Suppressor macrophage treated with lipopolysaccharide for 4 hours (primary cell): ENCODE measurements at regions not wholly inside any gene's neighbourhood (a gene's known extent, or its start where the extent isn't known, plus 50 kb on each side); places are given as distances from the start of the nearest gene placed in this dataset.

Experiments used
- DNase-seq: peaks from one replicate; pipeline ENCODE4 v3.0.0-alpha.2; 2020

DNA sequence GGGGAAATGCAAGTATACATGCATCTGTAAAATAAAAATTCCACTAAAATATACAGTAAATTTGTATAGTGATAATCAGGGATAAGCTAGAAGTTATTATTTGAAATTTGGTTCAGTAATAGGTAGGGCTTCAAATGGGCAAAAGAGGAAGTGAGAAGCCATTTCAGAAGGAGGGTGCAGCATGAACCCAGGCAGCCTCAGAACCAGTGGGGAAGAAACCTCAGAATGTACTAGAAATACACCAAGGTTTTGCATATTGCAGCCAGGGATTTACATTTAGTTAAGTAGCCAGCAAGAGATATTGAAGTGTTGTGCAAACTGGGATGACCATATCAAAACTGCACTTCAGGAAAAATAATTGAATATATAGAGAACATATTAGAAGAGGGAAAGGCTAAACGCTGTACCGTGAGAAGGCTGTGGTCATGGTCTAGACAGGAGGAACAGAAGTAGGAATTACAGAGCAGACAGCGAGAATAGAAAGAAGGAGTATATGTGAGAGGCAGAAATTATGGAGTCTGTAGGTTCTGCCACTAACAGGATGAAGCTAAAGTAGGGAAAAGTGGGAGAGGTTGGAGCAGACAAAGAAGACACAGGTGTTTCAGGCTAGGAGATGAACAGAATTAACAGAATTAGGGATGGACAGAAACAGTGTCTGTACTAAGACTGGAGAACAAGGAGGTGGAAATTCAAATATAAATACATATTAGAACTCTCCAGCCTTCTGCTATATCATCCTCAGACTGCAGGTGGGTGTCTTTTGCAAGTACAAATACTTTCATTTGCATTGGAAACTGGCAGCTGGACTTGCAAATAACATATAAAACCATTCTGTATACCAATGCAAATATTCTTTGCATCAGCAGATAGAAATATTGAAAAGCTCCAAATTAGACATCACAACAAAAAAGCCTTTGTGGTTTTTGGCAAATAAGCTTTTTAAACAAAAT is 335.6 kb downstream of the ZNF608 start:
- no peak for DNase-seq

- DNase-seq = no peak
Observed at GRCh38 chr5:124408738-124409453, 337.5 kb downstream of the ZNF608 start.

GRCh38 chr5:124404796-124405195 is 341.6 kb downstream of the ZNF608 start:
- DNase-seq = no peak

- no peak for DNase-seq
Observed at GRCh38 chr5:124403281-124403680, 343.2 kb downstream of the ZNF608 start.

DNA sequence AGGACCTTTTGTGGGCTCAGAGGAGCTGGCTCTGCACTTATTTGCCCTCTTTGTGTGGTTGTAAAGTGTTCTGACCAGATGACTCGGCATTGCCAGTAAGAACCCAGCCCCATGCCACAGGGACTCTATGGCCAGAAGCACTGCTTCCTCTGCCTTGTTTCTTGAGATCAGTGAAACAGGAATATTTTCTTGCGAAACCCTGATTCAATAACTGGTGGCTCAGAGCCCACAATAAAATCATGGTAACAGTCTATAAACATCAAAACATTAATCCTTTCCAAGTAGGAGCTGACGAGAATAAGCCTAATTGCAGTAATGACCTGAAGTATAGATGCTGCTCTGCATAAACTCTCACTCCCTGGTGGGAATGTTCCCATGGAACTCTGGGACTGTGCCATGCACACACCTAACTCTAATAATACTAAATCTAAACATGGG is 344.3 kb downstream of the ZNF608 start:
- no peak for DNase-seq

DNA sequence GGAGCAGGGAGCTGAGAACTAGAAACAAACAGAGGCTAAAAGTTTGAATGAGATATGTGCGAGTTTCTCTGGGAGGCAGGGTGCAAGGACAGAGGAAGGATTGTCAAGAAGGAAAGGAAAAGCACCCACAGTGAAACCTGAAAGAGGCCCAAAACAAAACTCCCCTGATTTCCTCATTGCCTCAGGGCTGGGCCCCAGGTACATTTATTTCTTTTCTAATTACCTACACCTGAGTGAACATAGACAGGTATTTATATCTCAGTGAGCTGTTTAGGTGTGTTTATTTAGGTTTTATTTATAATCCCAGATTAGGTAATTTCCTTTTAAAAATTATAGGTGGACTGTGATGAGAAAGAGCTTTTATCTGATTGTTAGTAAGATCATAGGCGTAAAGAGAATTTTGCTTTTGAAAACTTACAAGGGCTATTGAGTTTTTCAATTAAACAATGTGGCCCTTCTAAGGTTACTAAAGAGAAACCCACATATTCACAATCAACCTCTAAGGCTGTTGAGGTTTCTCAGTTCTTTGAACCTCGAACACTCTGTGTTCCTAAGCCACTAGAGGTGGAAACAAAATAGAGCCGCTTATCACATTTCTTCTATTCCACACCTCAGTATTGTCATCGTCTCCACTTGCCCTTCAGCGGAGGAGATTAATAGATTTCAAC is 344.8 kb downstream of the ZNF608 start:
- no peak for DNase-seq

DNA sequence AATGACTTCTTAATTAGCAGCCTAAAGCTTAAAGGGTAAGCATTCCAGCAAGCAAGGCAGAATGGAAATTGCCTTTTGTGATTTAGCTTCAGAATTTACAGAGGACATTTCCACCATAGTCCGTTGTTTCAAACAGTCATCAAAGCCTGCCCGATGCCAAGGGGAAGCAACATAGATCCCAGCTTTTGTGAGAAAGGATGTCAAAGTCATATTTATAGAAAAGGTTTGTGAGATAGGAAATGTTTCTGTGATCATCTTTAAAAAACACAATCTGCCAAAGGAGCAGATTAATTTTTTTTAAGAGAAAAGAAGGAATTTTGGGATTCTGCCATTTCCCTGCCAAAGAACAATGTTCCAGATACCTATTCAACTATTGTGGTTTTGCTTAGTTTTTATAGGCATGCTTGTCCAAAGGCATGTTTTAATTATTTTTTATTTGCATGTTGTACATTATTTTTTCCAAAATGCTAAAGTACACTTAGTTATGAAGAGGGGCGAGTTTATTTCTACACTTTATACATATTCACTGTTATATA is 346.9 kb downstream of the ZNF608 start:
- no peak for DNase-seq

GRCh38 chr5:124398460-124398859 is 348.0 kb downstream of the ZNF608 start:
- no peak for DNase-seq

- DNase-seq = no peak
Observed at GRCh38 chr5:124397317-124397716, 349.1 kb downstream of the ZNF608 start.

GRCh38 chr5:124395926-124396325 is 350.5 kb downstream of the ZNF608 start:
- no peak for DNase-seq

- DNase-seq = no peak
Observed at GRCh38 chr5:124395287-124395686, 351.2 kb downstream of the ZNF608 start.

DNA sequence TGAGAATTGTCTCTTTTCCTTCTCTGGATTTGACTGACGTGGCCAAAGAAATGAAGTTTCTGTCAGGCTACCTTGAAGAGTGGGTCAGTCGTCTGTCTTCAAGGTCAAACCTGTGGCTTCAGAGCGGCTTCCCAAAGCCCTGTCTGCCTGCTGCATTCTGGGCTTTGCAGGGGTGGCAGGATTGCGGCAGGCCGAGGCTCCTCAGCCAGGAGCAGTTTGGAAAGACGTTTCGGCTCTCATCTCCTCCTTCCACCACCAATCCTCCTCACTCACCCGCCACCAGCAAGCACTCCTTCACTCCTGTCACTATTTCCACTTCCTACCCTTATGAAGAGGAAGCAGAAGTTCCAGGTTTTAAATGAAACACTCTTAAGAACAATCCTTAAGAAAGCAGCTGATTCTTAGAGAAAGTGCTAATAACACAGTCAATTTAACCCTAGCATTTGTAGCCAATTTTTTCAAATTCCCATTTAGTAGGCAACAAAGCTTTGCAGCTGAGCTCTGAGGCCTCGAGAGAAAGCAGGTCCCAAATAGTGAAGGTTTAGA is 351.7 kb downstream of the ZNF608 start:
- DNase-seq = no peak

GRCh38 chr5:124393584-124394379 is 352.7 kb downstream of the ZNF608 start:
- DNase-seq = no peak

DNA sequence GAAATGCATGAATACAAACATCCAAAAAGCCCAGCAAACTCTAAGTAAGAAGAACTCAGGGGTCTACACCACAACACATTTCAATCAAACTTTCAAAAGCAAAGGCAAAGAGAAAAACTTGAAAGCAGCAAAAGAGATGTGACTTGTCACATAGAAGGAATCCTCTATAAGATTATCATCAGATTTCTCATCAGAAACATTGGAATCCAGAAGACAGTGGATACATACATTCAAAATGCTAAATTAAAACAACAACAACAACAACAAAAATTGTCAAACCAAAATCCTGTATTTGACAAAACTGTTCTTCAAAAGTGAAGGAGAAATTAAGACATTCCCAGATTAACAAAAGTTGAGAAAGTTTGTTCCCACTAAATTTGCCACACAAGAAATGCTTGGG is 362.7 kb downstream of the ZNF608 start:
- no peak for DNase-seq

- DNase-seq = no peak
Observed at GRCh38 chr5:124377386-124377785, 369.1 kb downstream of the ZNF608 start.

DNA sequence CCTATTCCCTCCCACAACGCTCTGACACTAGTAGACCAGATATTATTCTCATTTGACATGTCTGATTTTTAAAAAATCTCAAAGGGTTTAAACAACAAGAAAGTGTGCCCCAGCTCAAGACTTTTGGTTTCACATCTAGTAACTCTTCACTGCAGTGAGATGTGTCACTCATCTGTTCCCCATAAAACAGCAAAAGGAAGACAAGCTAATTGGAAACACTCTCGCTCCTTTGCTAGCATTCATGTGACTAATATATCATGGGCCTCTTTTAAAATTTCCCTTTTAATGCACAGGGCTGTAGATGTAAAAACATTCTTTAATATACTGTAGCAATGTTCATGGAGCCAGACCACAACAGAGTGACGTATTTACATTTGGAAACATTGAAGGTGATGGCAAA is 372.6 kb downstream of the ZNF608 start:
- DNase-seq = no peak

- no peak for DNase-seq
Observed at GRCh38 chr5:124372457-124372856, 374.0 kb downstream of the ZNF608 start.

DNA sequence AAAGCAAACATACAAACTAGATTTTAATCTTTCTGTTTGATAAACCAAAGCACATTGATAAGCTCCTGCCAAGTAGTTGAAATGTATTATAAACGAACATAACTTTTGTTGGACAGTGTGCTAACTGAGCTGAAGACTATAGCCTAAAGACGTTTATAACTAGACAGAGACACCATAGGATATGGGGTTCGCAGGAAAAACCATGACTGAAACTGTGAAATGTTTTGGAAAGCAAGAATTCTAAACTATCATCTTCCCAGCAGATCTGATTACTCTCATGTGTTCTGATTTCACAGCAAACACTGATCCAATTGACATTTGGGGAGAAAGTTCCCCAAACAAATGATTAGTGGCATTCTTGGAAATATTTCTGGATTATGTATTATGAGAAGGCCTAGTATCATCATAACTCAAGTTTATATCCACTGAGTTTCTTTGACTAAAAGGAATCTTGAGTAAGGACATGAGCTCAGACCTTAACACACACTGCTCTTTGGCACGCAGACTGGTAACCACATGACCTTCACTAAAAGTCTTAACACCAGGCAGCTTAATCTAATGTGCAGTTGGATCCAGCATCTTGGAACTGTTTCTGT is 375.2 kb downstream of the ZNF608 start:
- no peak for DNase-seq

DNA sequence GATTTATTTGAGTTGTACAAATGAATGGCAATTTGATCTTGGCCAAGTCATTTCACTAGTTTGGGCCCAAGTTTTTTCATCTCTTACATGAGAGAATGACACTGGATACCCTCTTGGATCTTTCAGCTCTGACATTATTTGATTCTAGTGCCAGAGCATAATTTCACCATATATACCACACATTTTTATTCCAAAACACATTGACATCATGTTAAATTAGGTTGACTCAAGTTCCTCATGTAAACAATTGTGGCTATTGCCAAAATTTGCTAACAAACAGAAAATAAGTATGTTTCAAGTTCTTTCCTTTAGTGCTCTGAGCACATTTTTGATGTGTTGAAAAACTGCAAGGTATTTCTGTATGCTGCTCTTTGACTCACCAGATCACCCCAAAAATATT is 375.8 kb downstream of the ZNF608 start:
- no peak for DNase-seq

- DNase-seq = no peak
Observed at GRCh38 chr5:124365361-124365801, 381.1 kb downstream of the ZNF608 start.

DNA sequence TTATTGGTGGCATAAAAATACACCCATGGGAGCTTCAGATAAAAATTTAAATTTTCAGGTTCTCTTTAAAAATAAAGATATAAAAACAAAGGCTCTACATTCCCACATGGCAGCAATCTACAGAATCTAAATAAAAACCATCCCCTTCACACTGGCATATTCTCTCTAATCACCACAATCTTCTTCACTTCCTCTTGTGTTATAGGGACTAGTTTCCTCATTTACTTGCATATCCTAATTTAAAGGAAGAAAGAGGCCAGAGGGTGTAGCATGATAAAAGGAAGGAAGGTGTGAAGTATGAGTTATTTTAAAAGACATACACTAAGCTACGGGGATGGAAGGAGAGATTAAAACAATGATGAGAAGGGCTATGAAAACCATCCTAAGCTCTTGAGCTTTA is 390.5 kb downstream of the ZNF608 start:
- DNase-seq = no peak

GRCh38 chr5:124353016-124353415 is 393.4 kb downstream of the ZNF608 start:
- DNase-seq = no peak
